PC-9 (cell line): ENCODE measurements at regions not wholly inside any gene's neighbourhood (a gene's known extent, or its start where the extent isn't known, plus 50 kb on each side); places are given as distances from the start of the nearest gene placed in this dataset.

Experiments used
- BruUV-seq: library from RNA; stranded (reverse); fragments of 400-500 nt; replicated peaks from 2 replicates; lab custom pipeline; 2021; lab: Mats Ljungman, UMichigan
- CTCF ChIA-PET: fragments of 300-600 bp; sonication (Branson Sonifier 250); formaldehyde crosslinking; loops from one replicate; lab custom pipeline; 2022; ENCODE audit warnings: antibody characterized with exemption; lab: Charles Lee
- POLR2A ChIA-PET: fragments of 300-600 bp; sonication (Branson Sonifier 250); formaldehyde crosslinking; loops from one replicate; lab custom pipeline; 2022; ENCODE audit warnings: antibody characterized with exemption; ENCODE audit not compliant: unreplicated experiment; lab: Charles Lee
- DNase-seq, 2 experiments: peaks; one replicate each; pipeline versions ENCODE4 v3.0.0 to v3.0.0-alpha.2; 2015 to 2022; ENCODE audit warnings: mixed read lengths in 1 of 2
- H2AFZ ChIP-seq: fragments of 200-600 bp; sonication (generic); 2 replicates; pipeline ENCODE4 v1.8.1; 2017; ENCODE audit warnings: antibody characterized with exemption
- H3F3A ChIP-seq: fragments of 200-600 bp; sonication (generic); 2 replicates; pipeline ENCODE4 v1.8.1; 2017; ENCODE audit warnings: antibody characterized with exemption, mild to moderate bottlenecking, low read depth; ENCODE audit not compliant: insufficient read depth
- H3K27ac ChIP-seq: fragments of 200-600 bp; sonication (generic); 2 replicates; pipeline ENCODE4 v1.6.1; 2016; ENCODE audit warnings: mixed run types
- H3K27me3 ChIP-seq: fragments of 200-600 bp; sonication (generic); 2 replicates; pipeline ENCODE4 v1.6.1; 2016; ENCODE audit warnings: low read depth, mixed run types; ENCODE audit not compliant: insufficient read depth
- H3K36me3 ChIP-seq: fragments of 200-600 bp; sonication (generic); 2 replicates; pipeline ENCODE4 v1.6.1; 2016; ENCODE audit warnings: low read depth, mixed run types
- H3K4me1 ChIP-seq: fragments of 200-600 bp; sonication (generic); replicated peaks from 2 replicates; pipeline ENCODE4 v1.6.1; 2016; ENCODE audit warnings: mixed run types; ENCODE audit not compliant: insufficient read depth
- H3K4me2 ChIP-seq: fragments of 200-600 bp; sonication (generic); 2 replicates; pipeline ENCODE4 v1.6.1; 2017; ENCODE audit warnings: mixed run types
- H3K4me3 ChIP-seq: fragments of 200-600 bp; sonication (generic); 2 replicates; pipeline ENCODE4 v1.6.1; 2016; ENCODE audit warnings: mixed run types
- H3K79me2 ChIP-seq: fragments of 200-600 bp; sonication (generic); 2 replicates; pipeline ENCODE4 v1.6.1; 2017; ENCODE audit warnings: low read depth, mixed run types
- H3K9me2 ChIP-seq: fragments of 200-600 bp; sonication (generic); 2 replicates; pipeline ENCODE4 v1.8.1; 2017; ENCODE audit warnings: mild to moderate bottlenecking; ENCODE audit not compliant: insufficient read depth
- H3K9me3 ChIP-seq: fragments of 200-600 bp; sonication (generic); 2 replicates; pipeline ENCODE4 v1.8.1; 2016; ENCODE audit warnings: low read depth; ENCODE audit not compliant: insufficient read depth
- H4K20me1 ChIP-seq: fragments of 200-600 bp; sonication (generic); 2 replicates; pipeline ENCODE4 v1.8.1; 2017; ENCODE audit not compliant: insufficient read depth
- EZH2 ChIP-seq: fragments of 200-600 bp; sonication (generic); IDR thresholded peaks from 2 replicates; pipeline ENCODE4 v1.8.0; 2017; ENCODE audit warnings: antibody characterized with exemption, low read depth
- intact Hi-C: fragments of 100-400 bp; cut with micrococcal nuclease; formaldehyde crosslinking; loops from one replicate; pipeline ENCODE4 v1.10.0; 2022; ENCODE audit not compliant: unreplicated experiment
- TF ChIP-seq, protein P1 (sequence below): fragments of 200-600 bp; sonication (generic); conservative IDR thresholded peaks from 2 replicates; pipeline ENCODE4 v1.6.1; 2017; ENCODE audit warnings: mixed run types, antibody characterized with exemption, mild to moderate bottlenecking, moderate library complexity

DNA sequence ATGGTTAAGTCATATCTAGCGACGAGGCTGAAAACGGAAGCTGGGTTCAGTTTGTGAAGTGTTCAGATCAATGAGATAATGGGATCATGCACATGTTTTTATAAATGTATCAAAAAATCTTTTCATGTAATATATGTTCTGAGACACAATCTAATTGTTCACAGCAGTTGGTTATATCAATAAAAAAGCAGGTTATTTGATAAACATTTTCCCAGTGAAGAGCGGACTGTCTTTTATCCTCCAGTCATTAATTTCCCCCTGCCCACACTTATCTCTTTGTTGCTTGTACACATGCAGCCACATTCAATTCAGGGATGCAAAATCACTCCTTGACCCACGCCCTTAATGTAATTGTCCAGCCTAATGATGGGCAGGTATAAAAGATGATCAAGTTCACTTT, 563.1 kb downstream of the INHBA start:
- H3K4me2 ChIP-seq, result no peak overlapping the region
- TF ChIP-seq, protein P1, sequence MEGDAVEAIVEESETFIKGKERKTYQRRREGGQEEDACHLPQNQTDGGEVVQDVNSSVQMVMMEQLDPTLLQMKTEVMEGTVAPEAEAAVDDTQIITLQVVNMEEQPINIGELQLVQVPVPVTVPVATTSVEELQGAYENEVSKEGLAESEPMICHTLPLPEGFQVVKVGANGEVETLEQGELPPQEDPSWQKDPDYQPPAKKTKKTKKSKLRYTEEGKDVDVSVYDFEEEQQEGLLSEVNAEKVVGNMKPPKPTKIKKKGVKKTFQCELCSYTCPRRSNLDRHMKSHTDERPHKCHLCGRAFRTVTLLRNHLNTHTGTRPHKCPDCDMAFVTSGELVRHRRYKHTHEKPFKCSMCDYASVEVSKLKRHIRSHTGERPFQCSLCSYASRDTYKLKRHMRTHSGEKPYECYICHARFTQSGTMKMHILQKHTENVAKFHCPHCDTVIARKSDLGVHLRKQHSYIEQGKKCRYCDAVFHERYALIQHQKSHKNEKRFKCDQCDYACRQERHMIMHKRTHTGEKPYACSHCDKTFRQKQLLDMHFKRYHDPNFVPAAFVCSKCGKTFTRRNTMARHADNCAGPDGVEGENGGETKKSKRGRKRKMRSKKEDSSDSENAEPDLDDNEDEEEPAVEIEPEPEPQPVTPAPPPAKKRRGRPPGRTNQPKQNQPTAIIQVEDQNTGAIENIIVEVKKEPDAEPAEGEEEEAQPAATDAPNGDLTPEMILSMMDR, result no peak
- no peak for TF ChIP-seq EZH2
- peaks cover 5% of the 10 kb centered on the region; the same call in 1 of the 2 replicates for H3F3A ChIP-seq
- H3K4me1 ChIP-seq, result peaks cover 4% of the 10 kb centered on the region
- no peaks in the 10 kb centered on the region for H3K79me2 ChIP-seq
- no peak overlapping the region for H3K27ac ChIP-seq
- H3K9me2 ChIP-seq, result no peaks in the 10 kb centered on the region
- peaks cover 7% of the 10 kb centered on the region; the same call in 1 of the 2 replicates for H3K9me3 ChIP-seq
- H3K36me3 ChIP-seq, result no peaks in the 10 kb centered on the region
- no peaks in the 10 kb centered on the region for H3K27me3 ChIP-seq
- no peak for DNase-seq
- no peak overlapping the region for H2AFZ ChIP-seq
- intact Hi-C loops, result no loop called here
- no peak overlapping the region for H3K4me3 ChIP-seq
- ChIA-PET CTCF (no interaction called here), POLR2A (no interaction called here)
- no peaks in the 10 kb centered on the region for H4K20me1 ChIP-seq
- BruUV-seq, result no TSS peak

DNA sequence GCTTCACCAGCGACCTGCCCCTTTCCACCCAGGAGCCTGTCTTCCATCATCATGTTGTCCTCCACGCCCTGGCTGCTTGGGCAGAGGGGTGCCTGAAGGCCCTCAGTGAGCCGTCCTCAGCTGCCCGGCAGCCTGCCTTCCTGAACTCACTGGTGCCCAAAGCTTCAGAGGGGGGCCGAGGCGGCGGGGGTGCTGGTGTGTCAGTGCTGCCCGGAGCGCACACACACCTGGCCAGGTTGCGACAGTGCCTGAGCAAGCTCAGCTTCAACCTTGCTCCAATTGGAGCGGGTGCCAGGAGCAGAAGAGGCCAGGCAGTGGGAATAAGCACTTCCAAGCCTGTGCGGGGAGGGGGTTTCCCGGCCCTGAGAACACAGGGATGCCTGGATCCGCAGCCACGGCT, 566.3 kb downstream of the INHBA start:
- Histone ChIP-seq H2AFZ (no peak overlapping the region), H4K20me1 (no peaks in the 10 kb centered on the region), H3K9me2 (no peaks in the 10 kb centered on the region), H3K4me1 (peaks cover 14% of the 10 kb centered on the region), H3K27me3 (no peaks in the 10 kb centered on the region), H3K36me3 (no peaks in the 10 kb centered on the region), H3F3A (peaks cover 9% of the 10 kb centered on the region; the same call in 1 of the 2 replicates), H3K79me2 (no peaks in the 10 kb centered on the region), H3K27ac (no peak overlapping the region), H3K9me3 (peaks cover 4% of the 10 kb centered on the region; the same call in 1 of the 2 replicates), H3K4me2 (no peak overlapping the region), H3K4me3 (no peak overlapping the region)
- no peak for TF ChIP-seq EZH2
- TF ChIP-seq, protein P1, result no peak
- ChIA-PET POLR2A (no interaction called here), CTCF (no interaction called here)
- intact Hi-C loops, result no loop called here
- BruUV-seq, result no TSS peak
- DNase-seq, result no peak

DNA sequence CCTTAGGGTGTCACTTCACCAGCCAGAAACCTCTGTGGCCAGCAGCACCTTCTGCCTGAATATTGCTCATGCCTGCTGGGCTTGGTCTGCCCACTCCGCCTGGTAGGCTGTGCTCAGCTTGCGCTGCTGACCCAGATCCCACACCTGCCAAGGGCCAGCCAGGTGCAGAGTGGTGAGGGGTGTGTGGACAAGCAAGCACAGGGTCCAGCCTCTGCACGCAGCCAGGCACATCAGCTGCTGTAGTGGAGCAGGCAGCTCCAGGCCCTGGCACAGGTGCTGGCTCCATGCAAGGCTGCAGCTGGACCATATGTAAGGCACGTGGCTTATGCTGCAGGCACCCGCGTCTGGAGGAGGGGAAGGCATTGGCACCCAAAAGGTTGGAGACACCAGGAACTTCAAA, 567.4 kb downstream of the INHBA start:
- Histone ChIP-seq H3K4me2 (no peak overlapping the region), H3K79me2 (no peaks in the 10 kb centered on the region)
- BruUV-seq, result no TSS peak

More for the DNA sequence above, 567.4 kb downstream of the INHBA start:
- no peaks in the 10 kb centered on the region for H3K36me3 ChIP-seq
- no peak overlapping the region for H2AFZ ChIP-seq
- CTCF ChIA-PET, result no interaction called here
- no peaks in the 10 kb centered on the region for H3K9me2 ChIP-seq
- H3K27me3 ChIP-seq, result no peaks in the 10 kb centered on the region
- no peak overlapping the region for H3K27ac ChIP-seq
- no peaks in the 10 kb centered on the region for H4K20me1 ChIP-seq
- no peaks in the 10 kb centered on the region for H3K9me3 ChIP-seq
- no peak for TF ChIP-seq EZH2
- TF ChIP-seq, protein P1, result no peak
- POLR2A ChIA-PET, result interaction anchor here (0.5 to 0.7 kb wide), 2 partner anchors 199 to 214 kb away, joined by 3 read pairs; no protein-coding TSS in a partner anchor
- DNase-seq, result no peak
- intact Hi-C loops, result no loop called here
- peaks cover 14% of the 10 kb centered on the region for H3K4me1 ChIP-seq
- no peak overlapping the region for H3K4me3 ChIP-seq
- peaks cover 9% of the 10 kb centered on the region; the same call in 1 of the 2 replicates for H3F3A ChIP-seq
